ENCODE measurements at regions not wholly inside any gene's neighbourhood (a gene's known extent, or its start where the extent isn't known, plus 50 kb on each side); places are given as distances from the start of the nearest gene placed in this dataset.

GRCh38 chr14:34113005-34113511, 162.2 kb upstream of the EGLN3 start:
- TF ChIP-seq POLR2A (IDR thresholded peaks at IDR 0.05; ENCODE audit: low read depth, low read length) (no peak), POLR2AphosphoS5 (IDR thresholded peaks at IDR 0.05; ENCODE audit: insufficient read depth, low read depth, low read length) (no peak), JUN (IDR thresholded peaks at IDR 0.05; ENCODE audit: borderline replicate concordance, insufficient read depth, insufficient read length, low read depth) (no peak), EZH2 (IDR thresholded peaks at IDR 0.05; ENCODE audit: borderline replicate concordance, low read depth, low read length, severe bottlenecking) (no peak), GATA2 (IDR thresholded peaks at IDR 0.05; ENCODE audit: insufficient read depth, insufficient read length, low read depth, low read length) (no peak), FOS (IDR thresholded peaks at IDR 0.05; ENCODE audit: borderline replicate concordance, insufficient read depth, low read length) (no peak)
- TF ChIP-seq, protein P1, sequence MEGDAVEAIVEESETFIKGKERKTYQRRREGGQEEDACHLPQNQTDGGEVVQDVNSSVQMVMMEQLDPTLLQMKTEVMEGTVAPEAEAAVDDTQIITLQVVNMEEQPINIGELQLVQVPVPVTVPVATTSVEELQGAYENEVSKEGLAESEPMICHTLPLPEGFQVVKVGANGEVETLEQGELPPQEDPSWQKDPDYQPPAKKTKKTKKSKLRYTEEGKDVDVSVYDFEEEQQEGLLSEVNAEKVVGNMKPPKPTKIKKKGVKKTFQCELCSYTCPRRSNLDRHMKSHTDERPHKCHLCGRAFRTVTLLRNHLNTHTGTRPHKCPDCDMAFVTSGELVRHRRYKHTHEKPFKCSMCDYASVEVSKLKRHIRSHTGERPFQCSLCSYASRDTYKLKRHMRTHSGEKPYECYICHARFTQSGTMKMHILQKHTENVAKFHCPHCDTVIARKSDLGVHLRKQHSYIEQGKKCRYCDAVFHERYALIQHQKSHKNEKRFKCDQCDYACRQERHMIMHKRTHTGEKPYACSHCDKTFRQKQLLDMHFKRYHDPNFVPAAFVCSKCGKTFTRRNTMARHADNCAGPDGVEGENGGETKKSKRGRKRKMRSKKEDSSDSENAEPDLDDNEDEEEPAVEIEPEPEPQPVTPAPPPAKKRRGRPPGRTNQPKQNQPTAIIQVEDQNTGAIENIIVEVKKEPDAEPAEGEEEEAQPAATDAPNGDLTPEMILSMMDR (IDR thresholded peaks at IDR 0.05; ENCODE audit: extremely low read depth in 1 of 2, insufficient read depth in 1 of 2, low read depth in 1 of 2, low read length in 2 of 2): no peak

Measured in endothelial cell of umbilical vein (primary cell).